PC-9 (cell line): ENCODE measurements at regions not wholly inside any gene's neighbourhood (a gene's known extent, or its start where the extent isn't known, plus 50 kb on each side); places are given as distances from the start of the nearest gene placed in this dataset.
"Not testable (repeated sequence)": the region's sequence is repeated elsewhere in the genome, so short reads cannot be mapped to it uniquely, and the experiment has no call there.

Source experiments
- BruUV-seq: library from RNA; stranded (reverse); fragments of 400-500 nt; replicated peaks from 2 replicates; lab custom pipeline; 2021; lab: Mats Ljungman, UMichigan
- CTCF ChIA-PET: fragments of 300-600 bp; sonication (Branson Sonifier 250); formaldehyde crosslinking; loops from one replicate; lab custom pipeline; 2022; ENCODE audit warnings: antibody characterized with exemption; lab: Charles Lee
- POLR2A ChIA-PET: fragments of 300-600 bp; sonication (Branson Sonifier 250); formaldehyde crosslinking; loops from one replicate; lab custom pipeline; 2022; ENCODE audit warnings: antibody characterized with exemption; ENCODE audit not compliant: unreplicated experiment; lab: Charles Lee
- DNase-seq, 2 experiments: peaks; one replicate each; pipeline versions ENCODE4 v3.0.0 to v3.0.0-alpha.2; 2015 to 2022; ENCODE audit warnings: mixed read lengths in 1 of 2
- H2AFZ ChIP-seq: fragments of 200-600 bp; sonication (generic); 2 replicates; pipeline ENCODE4 v1.8.1; 2017; ENCODE audit warnings: antibody characterized with exemption
- H3F3A ChIP-seq: fragments of 200-600 bp; sonication (generic); 2 replicates; pipeline ENCODE4 v1.8.1; 2017; ENCODE audit warnings: antibody characterized with exemption, mild to moderate bottlenecking, low read depth; ENCODE audit not compliant: insufficient read depth
- H3K27ac ChIP-seq: fragments of 200-600 bp; sonication (generic); 2 replicates; pipeline ENCODE4 v1.6.1; 2016; ENCODE audit warnings: mixed run types
- H3K27me3 ChIP-seq: fragments of 200-600 bp; sonication (generic); 2 replicates; pipeline ENCODE4 v1.6.1; 2016; ENCODE audit warnings: low read depth, mixed run types; ENCODE audit not compliant: insufficient read depth
- H3K36me3 ChIP-seq: fragments of 200-600 bp; sonication (generic); 2 replicates; pipeline ENCODE4 v1.6.1; 2016; ENCODE audit warnings: low read depth, mixed run types
- H3K4me1 ChIP-seq: fragments of 200-600 bp; sonication (generic); replicated peaks from 2 replicates; pipeline ENCODE4 v1.6.1; 2016; ENCODE audit warnings: mixed run types; ENCODE audit not compliant: insufficient read depth
- H3K4me2 ChIP-seq: fragments of 200-600 bp; sonication (generic); 2 replicates; pipeline ENCODE4 v1.6.1; 2017; ENCODE audit warnings: mixed run types
- H3K4me3 ChIP-seq: fragments of 200-600 bp; sonication (generic); 2 replicates; pipeline ENCODE4 v1.6.1; 2016; ENCODE audit warnings: mixed run types
- H3K79me2 ChIP-seq: fragments of 200-600 bp; sonication (generic); 2 replicates; pipeline ENCODE4 v1.6.1; 2017; ENCODE audit warnings: low read depth, mixed run types
- H3K9me2 ChIP-seq: fragments of 200-600 bp; sonication (generic); 2 replicates; pipeline ENCODE4 v1.8.1; 2017; ENCODE audit warnings: mild to moderate bottlenecking; ENCODE audit not compliant: insufficient read depth
- H3K9me3 ChIP-seq: fragments of 200-600 bp; sonication (generic); 2 replicates; pipeline ENCODE4 v1.8.1; 2016; ENCODE audit warnings: low read depth; ENCODE audit not compliant: insufficient read depth
- H4K20me1 ChIP-seq: fragments of 200-600 bp; sonication (generic); 2 replicates; pipeline ENCODE4 v1.8.1; 2017; ENCODE audit not compliant: insufficient read depth
- CTCF ChIP-seq: fragments of 200-600 bp; sonication (generic); conservative IDR thresholded peaks from 2 replicates; pipeline ENCODE4 v1.6.1; 2017; ENCODE audit warnings: mixed run types, antibody characterized with exemption, mild to moderate bottlenecking, moderate library complexity
- EZH2 ChIP-seq: fragments of 200-600 bp; sonication (generic); IDR thresholded peaks from 2 replicates; pipeline ENCODE4 v1.8.0; 2017; ENCODE audit warnings: antibody characterized with exemption, low read depth
- intact Hi-C: fragments of 100-400 bp; cut with micrococcal nuclease; formaldehyde crosslinking; loops from one replicate; pipeline ENCODE4 v1.10.0; 2022; ENCODE audit not compliant: unreplicated experiment

DNA sequence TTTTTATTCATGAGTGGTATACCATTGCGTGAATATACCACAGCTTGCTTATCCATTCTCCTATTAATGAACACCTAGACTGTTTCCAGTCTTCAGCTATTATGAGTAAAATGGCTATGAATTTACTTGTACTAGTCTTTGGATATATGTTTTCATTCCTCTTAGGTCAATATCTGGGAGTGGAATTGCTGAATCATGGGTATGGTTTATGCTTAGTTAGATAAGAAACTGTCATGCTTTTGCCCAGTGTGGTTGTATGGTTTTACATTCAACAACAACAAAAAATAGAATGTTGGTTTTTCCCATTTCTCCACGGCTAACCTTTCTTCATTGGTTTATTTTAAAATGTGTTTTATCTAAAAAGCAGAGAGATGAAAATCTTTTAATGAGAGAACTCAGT is 308.3 kb downstream of the PHF14 start:
- Histone ChIP-seq H2AFZ (no peak overlapping the region), H3K36me3 (no peaks in the 10 kb centered on the region), H3K4me2 (no peak overlapping the region), H3K79me2 (no peaks in the 10 kb centered on the region), H3F3A (no peaks in the 10 kb centered on the region), H4K20me1 (no peaks in the 10 kb centered on the region), H3K9me3 (no peaks in the 10 kb centered on the region), H3K4me3 (no peak overlapping the region), H3K9me2 (0 out of 2 replicates have a peak, but pooled peaks cover 7% of the 10 kb centered on the region), H3K27ac (no peak overlapping the region), H3K4me1 (no peaks in the 10 kb centered on the region), H3K27me3 (no peaks in the 10 kb centered on the region)
- no peak for TF ChIP-seq CTCF
- TF ChIP-seq EZH2 = no peak
- intact Hi-C loops = no loop called here
- ChIA-PET CTCF (no interaction called here), POLR2A (no interaction called here)
- DNase-seq = no peak
- BruUV-seq = no TSS peak

DNA sequence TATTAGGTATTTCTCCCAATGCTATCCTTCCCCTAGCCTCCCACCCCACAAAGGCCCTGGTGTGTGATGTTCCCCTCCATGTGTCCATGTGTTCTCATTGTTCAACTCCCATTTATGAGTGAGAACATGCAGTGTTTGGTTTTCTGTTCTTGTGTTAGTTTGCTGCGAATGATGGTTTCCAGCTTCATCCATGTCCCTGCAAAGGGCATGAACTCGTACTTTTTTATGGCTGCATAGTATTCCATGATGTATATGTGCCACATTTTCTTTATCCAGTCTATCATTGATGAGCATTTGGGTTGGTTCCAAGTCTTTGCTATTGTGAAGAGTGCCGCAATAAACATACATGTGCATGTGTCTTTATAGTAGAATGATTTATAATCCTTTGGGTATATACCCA is 309.9 kb downstream of the PHF14 start:
- CTCF ChIA-PET, H3K4me1 ChIP-seq, H3K4me3 ChIP-seq, H3K9me3 ChIP-seq, intact Hi-C loops, H3K36me3 ChIP-seq, H4K20me1 ChIP-seq, H3K9me2 ChIP-seq, H3K27me3 ChIP-seq, POLR2A ChIA-PET, H3F3A ChIP-seq, H3K79me2 ChIP-seq, DNase-seq, BruUV-seq, H2AFZ ChIP-seq, H3K4me2 ChIP-seq, H3K27ac ChIP-seq: not testable (repeated sequence)

DNA sequence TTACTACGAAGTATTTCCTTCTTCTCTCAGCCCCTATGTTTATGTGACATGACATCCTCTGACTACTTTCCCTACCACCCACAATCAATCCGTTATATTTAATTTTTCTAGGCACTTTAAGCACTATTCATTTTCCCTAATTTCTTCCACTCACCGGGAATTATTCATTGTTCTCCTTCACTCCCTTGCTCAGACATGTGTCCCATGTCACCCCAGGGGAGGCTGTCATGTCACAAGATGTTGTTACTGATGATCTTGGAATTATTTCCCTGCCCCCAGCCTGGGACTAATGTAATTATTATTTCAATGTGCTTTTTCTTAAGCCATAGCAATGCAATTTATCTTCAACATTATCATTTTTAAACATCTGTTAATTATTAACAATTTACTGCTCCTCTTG is 317.2 kb downstream of the PHF14 start:
- no peaks in the 10 kb centered on the region for H3F3A ChIP-seq
- H3K9me3 ChIP-seq = no peaks in the 10 kb centered on the region
- no peak for TF ChIP-seq EZH2
- no peak for TF ChIP-seq CTCF
- H3K9me2 ChIP-seq = no peaks in the 10 kb centered on the region
- no peaks in the 10 kb centered on the region for H4K20me1 ChIP-seq
- no peak overlapping the region for H2AFZ ChIP-seq
- BruUV-seq = no TSS peak
- H3K4me1 ChIP-seq = 0 out of 2 replicates have a peak, but pooled peaks cover 7% of the 10 kb centered on the region
- no peak overlapping the region for H3K4me3 ChIP-seq
- no peaks in the 10 kb centered on the region for H3K27me3 ChIP-seq
- CTCF ChIA-PET = no interaction called here
- H3K27ac ChIP-seq = no peak overlapping the region
- intact Hi-C loops = no loop called here
- H3K4me2 ChIP-seq = no peak overlapping the region
- POLR2A ChIA-PET = no interaction called here
- H3K36me3 ChIP-seq = no peaks in the 10 kb centered on the region
- DNase-seq = no peak
- H3K79me2 ChIP-seq = no peaks in the 10 kb centered on the region

DNA sequence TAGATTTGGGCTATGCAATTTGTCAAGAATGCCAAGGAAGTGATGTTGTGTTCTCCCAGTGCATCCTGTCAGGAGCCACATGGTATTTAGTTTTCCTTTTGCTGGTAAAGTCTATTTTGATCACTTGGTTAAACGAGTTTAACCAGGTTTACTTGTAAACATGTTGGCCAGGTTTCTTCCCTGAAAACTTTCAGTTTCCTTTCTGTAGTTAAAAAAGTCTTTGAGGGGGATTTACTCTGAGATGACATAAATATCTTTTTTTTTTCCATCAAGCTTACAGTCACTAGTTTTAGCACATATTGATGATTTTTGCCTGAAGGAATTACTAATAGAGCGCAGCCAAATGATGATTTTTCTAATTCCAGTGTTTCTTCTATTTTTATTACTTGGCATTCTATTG is 320.5 kb downstream of the PHF14 start:
- BruUV-seq = no TSS peak
- Histone ChIP-seq H3K9me2 (no peaks in the 10 kb centered on the region), H3F3A (no peaks in the 10 kb centered on the region), H3K4me1 (0 out of 2 replicates have a peak, but pooled peaks cover 7% of the 10 kb centered on the region), H3K4me2 (peak overlapping the region; percentile 14; the same call in 1 of the 2 replicates), H3K4me3 (no peak overlapping the region), H3K36me3 (no peaks in the 10 kb centered on the region), H4K20me1 (no peaks in the 10 kb centered on the region), H2AFZ (no peak overlapping the region), H3K27ac (no peak overlapping the region), H3K9me3 (no peaks in the 10 kb centered on the region), H3K27me3 (no peaks in the 10 kb centered on the region), H3K79me2 (no peaks in the 10 kb centered on the region)
- CTCF ChIA-PET = no interaction called here
- no peak for TF ChIP-seq CTCF
- TF ChIP-seq EZH2 = no peak
- intact Hi-C loops = no loop called here
- no peak for DNase-seq
- POLR2A ChIA-PET = no interaction called here
